OCI-LY1 (cell line): ENCODE measurements at regions not wholly inside any gene's neighbourhood (a gene's known extent, or its start where the extent isn't known, plus 50 kb on each side); places are given as distances from the start of the nearest gene placed in this dataset.

Experiments
- H2AFZ ChIP-seq: fragments of 200-600 bp; sonication (generic), shearing (Covaris generic); 2 replicates; pipeline ENCODE4 v1.6.0; 2014; ENCODE audit warnings: antibody characterized with exemption, mild to moderate bottlenecking, low read length
- H3F3A ChIP-seq: fragments of 200-600 bp; sonication (generic), shearing (Covaris generic); 2 replicates; pipeline ENCODE4 v1.6.0; 2014; ENCODE audit warnings: mild to moderate bottlenecking, antibody characterized with exemption, low read length, moderate library complexity; ENCODE audit not compliant: insufficient read depth
- H3K27ac ChIP-seq: fragments of 200-600 bp; sonication (generic); 2 replicates; pipeline ENCODE4 v1.5.1; 2014; ENCODE audit warnings: low read length, mixed run types, mild to moderate bottlenecking, low read depth; ENCODE audit not compliant: poor library complexity, severe bottlenecking
- H3K27me3 ChIP-seq: fragments of 200-600 bp; sonication (generic); 2 replicates; pipeline ENCODE4 v1.6.0; 2014; ENCODE audit warnings: antibody characterized with exemption, mild to moderate bottlenecking, low read length, moderate library complexity; ENCODE audit not compliant: insufficient read depth
- H3K36me3 ChIP-seq: fragments of 200-600 bp; sonication (generic); 2 replicates; pipeline ENCODE4 v1.6.1; 2014; ENCODE audit warnings: mild to moderate bottlenecking, antibody characterized with exemption, low read length, moderate library complexity, mixed read lengths; ENCODE audit not compliant: insufficient read depth
- H3K4me1 ChIP-seq: fragments of 200-600 bp; sonication (generic); 2 replicates; pipeline ENCODE4 v1.5.1; 2014; ENCODE audit warnings: mild to moderate bottlenecking, low read length, moderate library complexity; ENCODE audit not compliant: insufficient read depth, severe bottlenecking
- H3K4me2 ChIP-seq: fragments of 200-600 bp; sonication (generic), shearing (Covaris generic); 2 replicates; pipeline ENCODE4 v1.6.1; 2014; ENCODE audit warnings: low read length
- H3K4me3 ChIP-seq: fragments of 200-600 bp; sonication (generic); 2 replicates; pipeline ENCODE4 v1.5.1; 2014; ENCODE audit warnings: low read length, low read depth, mild to moderate bottlenecking, mixed read lengths; ENCODE audit not compliant: poor library complexity, severe bottlenecking
- H3K79me2 ChIP-seq: fragments of 200-600 bp; shearing (Covaris generic); 2 replicates; pipeline ENCODE4 v1.6.1; 2016; ENCODE audit warnings: mixed run types, low read length, mixed read lengths; ENCODE audit not compliant: insufficient read depth
- H3K9ac ChIP-seq: fragments of 200-600 bp; sonication (generic), shearing (Covaris generic); 2 replicates; pipeline ENCODE4 v1.6.1; 2014; ENCODE audit warnings: mild to moderate bottlenecking, low read length, mixed read lengths
- H3K9me2 ChIP-seq: fragments of 200-600 bp; sonication (generic), shearing (Covaris generic); 2 replicates; pipeline ENCODE4 v1.6.1; 2014; ENCODE audit warnings: low read depth, mild to moderate bottlenecking, low read length, mixed read lengths
- H3K9me3 ChIP-seq: fragments of 200-600 bp; shearing (Covaris generic); 2 replicates; pipeline ENCODE4 v1.6.1; 2014; ENCODE audit warnings: low read length, mixed read lengths
- H4K20me1 ChIP-seq: fragments of 200-600 bp; sonication (generic), shearing (Covaris generic); 2 replicates; pipeline ENCODE4 v1.6.0; 2016; ENCODE audit warnings: mild to moderate bottlenecking, low read length; ENCODE audit not compliant: insufficient read depth
- CTCF ChIP-seq: fragments of 200-600 bp; sonication (generic), shearing (Covaris generic); IDR thresholded peaks from 2 replicates; pipeline ENCODE4 v1.5.1; 2017; ENCODE audit warnings: mild to moderate bottlenecking, antibody characterized with exemption, low read length, moderate library complexity, mixed read lengths
- EZH2 ChIP-seq: fragments of 200-600 bp; sonication (generic), shearing (Covaris generic); IDR thresholded peaks from 2 replicates; pipeline ENCODE4 v1.8.0; 2017; ENCODE audit warnings: borderline replicate concordance, mixed run types, mild to moderate bottlenecking, antibody characterized with exemption, low read length, moderate library complexity, mixed read lengths

- Histone ChIP-seq H3K9me2 (no peaks in the 10 kb centered on the region), H3F3A (no peaks in the 10 kb centered on the region), H3K4me1 (no peaks in the 10 kb centered on the region), H3K4me3 (no peak overlapping the region), H3K9ac (no peak overlapping the region), H3K27ac (no peak overlapping the region), H2AFZ (no peak overlapping the region), H4K20me1 (no peaks in the 10 kb centered on the region), H3K4me2 (no peak overlapping the region), H3K79me2 (no peaks in the 10 kb centered on the region), H3K36me3 (no peaks in the 10 kb centered on the region), H3K27me3 (no peaks in the 10 kb centered on the region), H3K9me3 (no peaks in the 10 kb centered on the region)
- TF ChIP-seq CTCF (no peak), EZH2 (no peak)
Observed at GRCh38 chr13:26956522-26957142, 196.0 kb upstream of the GPR12 start.

- H3K4me1 ChIP-seq = no peaks in the 10 kb centered on the region
- H3K4me2 ChIP-seq = no peak overlapping the region
Observed at GRCh38 chr13:26954976-26955375, 194.4 kb upstream of the GPR12 start.

GRCh38 chr13:26953291-26953690, 192.7 kb upstream of the GPR12 start:
- Histone ChIP-seq H3K9ac (no peak overlapping the region), H3K4me2 (no peak overlapping the region), H3F3A (no peaks in the 10 kb centered on the region), H3K9me2 (no peaks in the 10 kb centered on the region), H3K36me3 (no peaks in the 10 kb centered on the region), H3K4me1 (no peaks in the 10 kb centered on the region), H3K4me3 (no peak overlapping the region), H3K9me3 (no peaks in the 10 kb centered on the region), H3K27ac (no peak overlapping the region), H2AFZ (no peak overlapping the region), H3K27me3 (no peaks in the 10 kb centered on the region), H4K20me1 (no peaks in the 10 kb centered on the region), H3K79me2 (no peaks in the 10 kb centered on the region)
- no peak for TF ChIP-seq CTCF
- TF ChIP-seq EZH2 = no peak

More at GRCh38 chr13:26954976-26955375, 194.4 kb upstream of the GPR12 start:
- TF ChIP-seq CTCF (no peak), EZH2 (no peak)
- no peak overlapping the region for H3K4me3 ChIP-seq
- no peaks in the 10 kb centered on the region for H3K36me3 ChIP-seq
- no peak overlapping the region for H3K9ac ChIP-seq
- no peaks in the 10 kb centered on the region for H3K9me2 ChIP-seq
- H4K20me1 ChIP-seq = no peaks in the 10 kb centered on the region
- no peaks in the 10 kb centered on the region for H3F3A ChIP-seq
- no peak overlapping the region for H3K27ac ChIP-seq
- no peaks in the 10 kb centered on the region for H3K27me3 ChIP-seq
- H3K79me2 ChIP-seq = no peaks in the 10 kb centered on the region
- no peaks in the 10 kb centered on the region for H3K9me3 ChIP-seq
- no peak overlapping the region for H2AFZ ChIP-seq
